H1 (cell line): ENCODE measurements at regions not wholly inside any gene's neighbourhood (a gene's known extent, or its start where the extent isn't known, plus 50 kb on each side); places are given as distances from the start of the nearest gene placed in this dataset.

Experiments
- CHD2 ChIP-seq: IDR thresholded peaks from 2 replicates; pipeline ENCODE4 v1.6.1; 2012; ENCODE audit warnings: low read length, improper control_type of control experiment
- EZH2 ChIP-seq: fragments of 200-600 bp; sonication (generic); IDR thresholded peaks from 2 replicates; pipeline ENCODE4 v1.7.1; 2012; ENCODE audit warnings: low read depth, mild to moderate bottlenecking, moderate library complexity, low read length, inconsistent platforms; ENCODE audit not compliant: severe bottlenecking
- RXRA ChIP-seq: IDR thresholded peaks from 2 replicates; pipeline ENCODE4 v1.6.1; 2011; ENCODE audit warnings: low read depth, mild to moderate bottlenecking, low read length, moderate library complexity; ENCODE audit not compliant: insufficient read depth
- SP2 ChIP-seq: IDR thresholded peaks from 2 replicates; pipeline ENCODE4 v1.6.1; 2012; ENCODE audit warnings: mild to moderate bottlenecking, low read length, inconsistent platforms
- YY1 ChIP-seq: IDR thresholded peaks from 2 replicates; pipeline ENCODE4 v1.6.1; 2011; ENCODE audit warnings: low read depth, mild to moderate bottlenecking, low read length
- TF ChIP-seq, protein P1 (sequence below): IDR thresholded peaks from 2 replicates; pipeline ENCODE4 v1.6.1; 2012; ENCODE audit warnings: inconsistent platforms

DNA sequence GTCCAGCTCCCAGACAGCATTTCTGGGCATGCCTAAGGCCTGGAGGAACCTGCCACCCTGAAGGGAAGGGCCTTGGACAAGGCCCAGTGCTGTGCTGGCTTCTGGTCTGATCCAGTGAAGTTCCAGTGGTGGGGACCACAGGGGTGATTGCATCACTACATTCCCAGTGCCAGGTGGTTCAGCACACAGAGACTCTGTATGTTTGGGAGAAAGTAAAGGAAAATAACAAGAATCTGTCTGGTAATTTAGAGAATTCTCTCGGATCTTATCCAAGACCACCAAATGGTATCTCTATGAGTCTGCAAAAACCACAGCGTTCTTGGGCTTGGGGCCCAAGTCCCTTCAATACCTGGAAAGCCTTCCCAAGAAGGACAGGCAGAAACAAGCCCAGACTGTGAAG, 131.8 kb upstream of the MAD2L1 start (continued):
- TF ChIP-seq CHD2, result no peak
- no peak for TF ChIP-seq SP2
- TF ChIP-seq YY1, result no peak
- no peak for TF ChIP-seq RXRA
- no peak for TF ChIP-seq EZH2
- TF ChIP-seq, protein P1, sequence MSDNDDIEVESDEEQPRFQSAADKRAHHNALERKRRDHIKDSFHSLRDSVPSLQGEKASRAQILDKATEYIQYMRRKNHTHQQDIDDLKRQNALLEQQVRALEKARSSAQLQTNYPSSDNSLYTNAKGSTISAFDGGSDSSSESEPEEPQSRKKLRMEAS, result no peak
